K562 (cell line): ENCODE measurements at regions not wholly inside any gene's neighbourhood (a gene's known extent, or its start where the extent isn't known, plus 50 kb on each side); places are given as distances from the start of the nearest gene placed in this dataset.

Experiments used
- BCOR ChIP-seq: fragments of 450-650 bp; IDR thresholded peaks from 2 replicates; pipeline ENCODE4 v1.6.1; 2016
- CBFA2T3 ChIP-seq: fragments of 450-650 bp; IDR thresholded peaks from 2 replicates; pipeline ENCODE4 v1.6.1; 2017
- FOSL1 ChIP-seq: fragments of 200-800 bp; sonication (Bioruptor generic); conservative IDR thresholded peaks from 2 replicates; pipeline ENCODE4 v1.6.1; 2016; ENCODE audit warnings: missing genetic modification characterization, missing compliant biosample characterization
- HMBOX1 ChIP-seq: sonication (generic); IDR thresholded peaks from 2 replicates; pipeline ENCODE4 v1.6.1; 2016
- PCBP2 ChIP-seq: fragments of 200-400 bp; formaldehyde crosslinking; IDR thresholded peaks from 2 replicates; pipeline ENCODE4 v1.6.1; 2018; ENCODE audit warnings: low read length, low read depth, mild to moderate bottlenecking, moderate library complexity; ENCODE audit not compliant: poor library complexity, severe bottlenecking
- ZNF274 ChIP-seq: IDR thresholded peaks from 2 replicates; pipeline ENCODE4 v1.6.1; 2011; ENCODE audit warnings: low read depth, mild to moderate bottlenecking, low read length, moderate library complexity, borderline replicate concordance
- ZNF384 ChIP-seq: IDR thresholded peaks from 2 replicates; pipeline ENCODE4 v1.6.1; 2012; ENCODE audit warnings: low read depth, low read length, improper control_type of control experiment
- TF ChIP-seq, protein P1 (sequence below), 2 experiments: IDR thresholded peaks in 1 of 2; conservative IDR thresholded peaks in 1 of 2; 2 replicates each; pipeline ENCODE4 v1.6.1; 2016; ENCODE audit warnings: low read depth in 2 of 2, mild to moderate bottlenecking in 1 of 2, missing compliant biosample characterization in 1 of 2, missing genetic modification characterization in 1 of 2, moderate library complexity in 1 of 2
- TF ChIP-seq, protein P2 (sequence below): fragments of 450-650 bp; IDR thresholded peaks from 2 replicates; pipeline ENCODE4 v1.6.1; 2016; ENCODE audit warnings: mild to moderate bottlenecking, moderate library complexity
- TF ChIP-seq, protein P3 (sequence below), 2 experiments: IDR thresholded peaks; 2 replicates each; pipeline ENCODE4 v1.6.1; 2011; ENCODE audit warnings: borderline replicate concordance in 1 of 2, control low read depth in 1 of 2, low read depth in 1 of 2, low read length in 1 of 2, mild to moderate bottlenecking in 1 of 2, mixed read lengths in 1 of 2, moderate library complexity in 1 of 2; ENCODE audit not compliant: insufficient read depth in 1 of 2, insufficient read length in 1 of 2, poor library complexity in 1 of 2, severe bottlenecking in 1 of 2; ENCODE audit errors: extremely low read depth in 1 of 2

DNA sequence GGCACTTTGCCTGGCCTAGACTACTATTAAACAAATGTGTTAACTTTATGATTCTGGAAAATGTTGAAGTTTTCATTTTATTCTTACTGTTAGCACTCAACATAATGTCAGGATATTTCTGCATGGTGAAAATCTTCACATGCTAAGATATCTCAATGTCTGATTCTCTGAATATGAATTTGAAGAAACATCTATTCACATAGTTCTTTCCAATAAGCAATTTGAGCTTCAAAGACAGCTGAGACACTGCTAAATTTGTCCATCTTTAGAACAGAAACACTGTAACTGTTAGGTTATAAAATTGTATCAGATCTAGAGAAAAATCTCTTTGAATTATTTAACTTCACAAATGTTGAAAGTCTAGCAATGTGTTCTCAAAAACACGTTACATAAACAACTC lies 970.2 kb downstream of the PLOD2 start (continued):
- TF ChIP-seq, protein P1, sequence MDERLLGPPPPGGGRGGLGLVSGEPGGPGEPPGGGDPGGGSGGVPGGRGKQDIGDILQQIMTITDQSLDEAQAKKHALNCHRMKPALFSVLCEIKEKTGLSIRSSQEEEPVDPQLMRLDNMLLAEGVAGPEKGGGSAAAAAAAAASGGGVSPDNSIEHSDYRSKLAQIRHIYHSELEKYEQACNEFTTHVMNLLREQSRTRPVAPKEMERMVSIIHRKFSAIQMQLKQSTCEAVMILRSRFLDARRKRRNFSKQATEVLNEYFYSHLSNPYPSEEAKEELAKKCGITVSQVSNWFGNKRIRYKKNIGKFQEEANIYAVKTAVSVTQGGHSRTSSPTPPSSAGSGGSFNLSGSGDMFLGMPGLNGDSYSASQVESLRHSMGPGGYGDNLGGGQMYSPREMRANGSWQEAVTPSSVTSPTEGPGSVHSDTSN (CRISPR knock-in tag; IDR thresholded peaks at IDR 0.05; ENCODE audit: low read depth) = no peak
- TF ChIP-seq, protein P1 (tag; conservative IDR thresholded peaks at IDR 0.05; ENCODE audit: low read depth) = no peak
- no peak for TF ChIP-seq PCBP2
- no peak for TF ChIP-seq BCOR
- no peak for TF ChIP-seq HMBOX1
- TF ChIP-seq, protein P2, sequence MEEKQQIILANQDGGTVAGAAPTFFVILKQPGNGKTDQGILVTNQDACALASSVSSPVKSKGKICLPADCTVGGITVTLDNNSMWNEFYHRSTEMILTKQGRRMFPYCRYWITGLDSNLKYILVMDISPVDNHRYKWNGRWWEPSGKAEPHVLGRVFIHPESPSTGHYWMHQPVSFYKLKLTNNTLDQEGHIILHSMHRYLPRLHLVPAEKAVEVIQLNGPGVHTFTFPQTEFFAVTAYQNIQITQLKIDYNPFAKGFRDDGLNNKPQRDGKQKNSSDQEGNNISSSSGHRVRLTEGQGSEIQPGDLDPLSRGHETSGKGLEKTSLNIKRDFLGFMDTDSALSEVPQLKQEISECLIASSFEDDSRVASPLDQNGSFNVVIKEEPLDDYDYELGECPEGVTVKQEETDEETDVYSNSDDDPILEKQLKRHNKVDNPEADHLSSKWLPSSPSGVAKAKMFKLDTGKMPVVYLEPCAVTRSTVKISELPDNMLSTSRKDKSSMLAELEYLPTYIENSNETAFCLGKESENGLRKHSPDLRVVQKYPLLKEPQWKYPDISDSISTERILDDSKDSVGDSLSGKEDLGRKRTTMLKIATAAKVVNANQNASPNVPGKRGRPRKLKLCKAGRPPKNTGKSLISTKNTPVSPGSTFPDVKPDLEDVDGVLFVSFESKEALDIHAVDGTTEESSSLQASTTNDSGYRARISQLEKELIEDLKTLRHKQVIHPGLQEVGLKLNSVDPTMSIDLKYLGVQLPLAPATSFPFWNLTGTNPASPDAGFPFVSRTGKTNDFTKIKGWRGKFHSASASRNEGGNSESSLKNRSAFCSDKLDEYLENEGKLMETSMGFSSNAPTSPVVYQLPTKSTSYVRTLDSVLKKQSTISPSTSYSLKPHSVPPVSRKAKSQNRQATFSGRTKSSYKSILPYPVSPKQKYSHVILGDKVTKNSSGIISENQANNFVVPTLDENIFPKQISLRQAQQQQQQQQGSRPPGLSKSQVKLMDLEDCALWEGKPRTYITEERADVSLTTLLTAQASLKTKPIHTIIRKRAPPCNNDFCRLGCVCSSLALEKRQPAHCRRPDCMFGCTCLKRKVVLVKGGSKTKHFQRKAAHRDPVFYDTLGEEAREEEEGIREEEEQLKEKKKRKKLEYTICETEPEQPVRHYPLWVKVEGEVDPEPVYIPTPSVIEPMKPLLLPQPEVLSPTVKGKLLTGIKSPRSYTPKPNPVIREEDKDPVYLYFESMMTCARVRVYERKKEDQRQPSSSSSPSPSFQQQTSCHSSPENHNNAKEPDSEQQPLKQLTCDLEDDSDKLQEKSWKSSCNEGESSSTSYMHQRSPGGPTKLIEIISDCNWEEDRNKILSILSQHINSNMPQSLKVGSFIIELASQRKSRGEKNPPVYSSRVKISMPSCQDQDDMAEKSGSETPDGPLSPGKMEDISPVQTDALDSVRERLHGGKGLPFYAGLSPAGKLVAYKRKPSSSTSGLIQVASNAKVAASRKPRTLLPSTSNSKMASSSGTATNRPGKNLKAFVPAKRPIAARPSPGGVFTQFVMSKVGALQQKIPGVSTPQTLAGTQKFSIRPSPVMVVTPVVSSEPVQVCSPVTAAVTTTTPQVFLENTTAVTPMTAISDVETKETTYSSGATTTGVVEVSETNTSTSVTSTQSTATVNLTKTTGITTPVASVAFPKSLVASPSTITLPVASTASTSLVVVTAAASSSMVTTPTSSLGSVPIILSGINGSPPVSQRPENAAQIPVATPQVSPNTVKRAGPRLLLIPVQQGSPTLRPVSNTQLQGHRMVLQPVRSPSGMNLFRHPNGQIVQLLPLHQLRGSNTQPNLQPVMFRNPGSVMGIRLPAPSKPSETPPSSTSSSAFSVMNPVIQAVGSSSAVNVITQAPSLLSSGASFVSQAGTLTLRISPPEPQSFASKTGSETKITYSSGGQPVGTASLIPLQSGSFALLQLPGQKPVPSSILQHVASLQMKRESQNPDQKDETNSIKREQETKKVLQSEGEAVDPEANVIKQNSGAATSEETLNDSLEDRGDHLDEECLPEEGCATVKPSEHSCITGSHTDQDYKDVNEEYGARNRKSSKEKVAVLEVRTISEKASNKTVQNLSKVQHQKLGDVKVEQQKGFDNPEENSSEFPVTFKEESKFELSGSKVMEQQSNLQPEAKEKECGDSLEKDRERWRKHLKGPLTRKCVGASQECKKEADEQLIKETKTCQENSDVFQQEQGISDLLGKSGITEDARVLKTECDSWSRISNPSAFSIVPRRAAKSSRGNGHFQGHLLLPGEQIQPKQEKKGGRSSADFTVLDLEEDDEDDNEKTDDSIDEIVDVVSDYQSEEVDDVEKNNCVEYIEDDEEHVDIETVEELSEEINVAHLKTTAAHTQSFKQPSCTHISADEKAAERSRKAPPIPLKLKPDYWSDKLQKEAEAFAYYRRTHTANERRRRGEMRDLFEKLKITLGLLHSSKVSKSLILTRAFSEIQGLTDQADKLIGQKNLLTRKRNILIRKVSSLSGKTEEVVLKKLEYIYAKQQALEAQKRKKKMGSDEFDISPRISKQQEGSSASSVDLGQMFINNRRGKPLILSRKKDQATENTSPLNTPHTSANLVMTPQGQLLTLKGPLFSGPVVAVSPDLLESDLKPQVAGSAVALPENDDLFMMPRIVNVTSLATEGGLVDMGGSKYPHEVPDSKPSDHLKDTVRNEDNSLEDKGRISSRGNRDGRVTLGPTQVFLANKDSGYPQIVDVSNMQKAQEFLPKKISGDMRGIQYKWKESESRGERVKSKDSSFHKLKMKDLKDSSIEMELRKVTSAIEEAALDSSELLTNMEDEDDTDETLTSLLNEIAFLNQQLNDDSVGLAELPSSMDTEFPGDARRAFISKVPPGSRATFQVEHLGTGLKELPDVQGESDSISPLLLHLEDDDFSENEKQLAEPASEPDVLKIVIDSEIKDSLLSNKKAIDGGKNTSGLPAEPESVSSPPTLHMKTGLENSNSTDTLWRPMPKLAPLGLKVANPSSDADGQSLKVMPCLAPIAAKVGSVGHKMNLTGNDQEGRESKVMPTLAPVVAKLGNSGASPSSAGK = no peak
- TF ChIP-seq, protein P3, sequence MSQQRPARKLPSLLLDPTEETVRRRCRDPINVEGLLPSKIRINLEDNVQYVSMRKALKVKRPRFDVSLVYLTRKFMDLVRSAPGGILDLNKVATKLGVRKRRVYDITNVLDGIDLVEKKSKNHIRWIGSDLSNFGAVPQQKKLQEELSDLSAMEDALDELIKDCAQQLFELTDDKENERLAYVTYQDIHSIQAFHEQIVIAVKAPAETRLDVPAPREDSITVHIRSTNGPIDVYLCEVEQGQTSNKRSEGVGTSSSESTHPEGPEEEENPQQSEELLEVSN (IDR thresholded peaks at IDR 0.05; ENCODE audit: borderline replicate concordance in 1 of 2, extremely low read depth in 1 of 2, insufficient read depth in 1 of 2, insufficient read length in 1 of 2, low read depth in 1 of 2, low read length in 1 of 2, poor library complexity in 1 of 2, severe bottlenecking in 1 of 2) = no peak
- no peak for TF ChIP-seq ZNF274
- TF ChIP-seq ZNF384 = no peak
- no peak for TF ChIP-seq CBFA2T3
- TF ChIP-seq FOSL1 (tag) = no peak
- TF ChIP-seq, all 486 proteins: peak for 0
